PC-9 (cell line): ENCODE measurements at regions not wholly inside any gene's neighbourhood (a gene's known extent, or its start where the extent isn't known, plus 50 kb on each side); places are given as distances from the start of the nearest gene placed in this dataset.

Experiments used
- BruUV-seq: library from RNA; stranded (reverse); fragments of 400-500 nt; replicated peaks from 2 replicates; lab custom pipeline; 2021; lab: Mats Ljungman, UMichigan
- CTCF ChIA-PET: fragments of 300-600 bp; sonication (Branson Sonifier 250); formaldehyde crosslinking; loops from one replicate; lab custom pipeline; 2022; ENCODE audit warnings: antibody characterized with exemption; lab: Charles Lee
- POLR2A ChIA-PET: fragments of 300-600 bp; sonication (Branson Sonifier 250); formaldehyde crosslinking; loops from one replicate; lab custom pipeline; 2022; ENCODE audit warnings: antibody characterized with exemption; ENCODE audit not compliant: unreplicated experiment; lab: Charles Lee
- DNase-seq, 2 experiments: peaks; one replicate each; pipeline versions ENCODE4 v3.0.0 to v3.0.0-alpha.2; 2015 to 2022; ENCODE audit warnings: mixed read lengths in 1 of 2
- H2AFZ ChIP-seq: fragments of 200-600 bp; sonication (generic); 2 replicates; pipeline ENCODE4 v1.8.1; 2017; ENCODE audit warnings: antibody characterized with exemption
- H3F3A ChIP-seq: fragments of 200-600 bp; sonication (generic); 2 replicates; pipeline ENCODE4 v1.8.1; 2017; ENCODE audit warnings: antibody characterized with exemption, mild to moderate bottlenecking, low read depth; ENCODE audit not compliant: insufficient read depth
- H3K27ac ChIP-seq: fragments of 200-600 bp; sonication (generic); 2 replicates; pipeline ENCODE4 v1.6.1; 2016; ENCODE audit warnings: mixed run types
- H3K27me3 ChIP-seq: fragments of 200-600 bp; sonication (generic); 2 replicates; pipeline ENCODE4 v1.6.1; 2016; ENCODE audit warnings: low read depth, mixed run types; ENCODE audit not compliant: insufficient read depth
- H3K36me3 ChIP-seq: fragments of 200-600 bp; sonication (generic); 2 replicates; pipeline ENCODE4 v1.6.1; 2016; ENCODE audit warnings: low read depth, mixed run types
- H3K4me1 ChIP-seq: fragments of 200-600 bp; sonication (generic); replicated peaks from 2 replicates; pipeline ENCODE4 v1.6.1; 2016; ENCODE audit warnings: mixed run types; ENCODE audit not compliant: insufficient read depth
- H3K4me2 ChIP-seq: fragments of 200-600 bp; sonication (generic); 2 replicates; pipeline ENCODE4 v1.6.1; 2017; ENCODE audit warnings: mixed run types
- H3K4me3 ChIP-seq: fragments of 200-600 bp; sonication (generic); 2 replicates; pipeline ENCODE4 v1.6.1; 2016; ENCODE audit warnings: mixed run types
- H3K79me2 ChIP-seq: fragments of 200-600 bp; sonication (generic); 2 replicates; pipeline ENCODE4 v1.6.1; 2017; ENCODE audit warnings: low read depth, mixed run types
- H3K9me2 ChIP-seq: fragments of 200-600 bp; sonication (generic); 2 replicates; pipeline ENCODE4 v1.8.1; 2017; ENCODE audit warnings: mild to moderate bottlenecking; ENCODE audit not compliant: insufficient read depth
- H3K9me3 ChIP-seq: fragments of 200-600 bp; sonication (generic); 2 replicates; pipeline ENCODE4 v1.8.1; 2016; ENCODE audit warnings: low read depth; ENCODE audit not compliant: insufficient read depth
- H4K20me1 ChIP-seq: fragments of 200-600 bp; sonication (generic); 2 replicates; pipeline ENCODE4 v1.8.1; 2017; ENCODE audit not compliant: insufficient read depth
- CTCF ChIP-seq: fragments of 200-600 bp; sonication (generic); conservative IDR thresholded peaks from 2 replicates; pipeline ENCODE4 v1.6.1; 2017; ENCODE audit warnings: mixed run types, antibody characterized with exemption, mild to moderate bottlenecking, moderate library complexity
- EZH2 ChIP-seq: fragments of 200-600 bp; sonication (generic); IDR thresholded peaks from 2 replicates; pipeline ENCODE4 v1.8.0; 2017; ENCODE audit warnings: antibody characterized with exemption, low read depth
- intact Hi-C: fragments of 100-400 bp; cut with micrococcal nuclease; formaldehyde crosslinking; loops from one replicate; pipeline ENCODE4 v1.10.0; 2022; ENCODE audit not compliant: unreplicated experiment

- Histone ChIP-seq H3K4me1 (peaks cover 15% of the 10 kb centered on the region), H3K4me2 (no peak overlapping the region), H3K27ac (no peak overlapping the region), H3K27me3 (no peaks in the 10 kb centered on the region), H3K79me2 (no peaks in the 10 kb centered on the region), H3K36me3 (no peaks in the 10 kb centered on the region), H3K9me2 (no peaks in the 10 kb centered on the region), H2AFZ (no peak overlapping the region), H3F3A (peaks cover 5% of the 10 kb centered on the region; the same call in 1 of the 2 replicates), H3K4me3 (no peak overlapping the region), H3K9me3 (no peaks in the 10 kb centered on the region), H4K20me1 (no peaks in the 10 kb centered on the region)
- CTCF ChIA-PET, result no interaction called here
- BruUV-seq, result no TSS peak
- POLR2A ChIA-PET, result interaction anchor here (0.6 kb wide), 1 partner anchor 52 kb away, joined by 4 read pairs; no protein-coding TSS in a partner anchor
- no peak for DNase-seq
- intact Hi-C loops, result no loop called here
- no peak for TF ChIP-seq CTCF
- TF ChIP-seq EZH2, result no peak
Measured at GRCh38 chr3:127037021-127037400, 54.1 kb downstream of the PLXNA1 start.

GRCh38 chr3:127037418-127037841 lies 54.5 kb downstream of the PLXNA1 start:
- ChIA-PET POLR2A (no interaction called here), CTCF (no interaction called here)
- Histone ChIP-seq H3K36me3 (no peaks in the 10 kb centered on the region), H3K4me3 (no peak overlapping the region), H3K27me3 (no peaks in the 10 kb centered on the region), H4K20me1 (no peaks in the 10 kb centered on the region), H3K9me2 (no peaks in the 10 kb centered on the region), H3K4me1 (peaks cover 15% of the 10 kb centered on the region), H2AFZ (no peak overlapping the region), H3K9me3 (no peaks in the 10 kb centered on the region), H3F3A (peaks cover 5% of the 10 kb centered on the region; the same call in 1 of the 2 replicates), H3K27ac (no peak overlapping the region), H3K4me2 (no peak overlapping the region), H3K79me2 (no peaks in the 10 kb centered on the region)
- TF ChIP-seq EZH2, result no peak
- no peak for TF ChIP-seq CTCF
- no peak for DNase-seq
- intact Hi-C loops, result no loop called here
- no TSS peak for BruUV-seq

GRCh38 chr3:127037971-127038446 lies 55.1 kb downstream of the PLXNA1 start:
- no peaks in the 10 kb centered on the region for H3K79me2 ChIP-seq
- CTCF ChIA-PET, result no interaction called here
- H3K9me3 ChIP-seq, result no peaks in the 10 kb centered on the region
- no peak overlapping the region for H3K4me2 ChIP-seq
- no peak overlapping the region for H3K4me3 ChIP-seq
- peaks cover 5% of the 10 kb centered on the region; the same call in 1 of the 2 replicates for H3F3A ChIP-seq
- H3K36me3 ChIP-seq, result no peaks in the 10 kb centered on the region
- no peak for DNase-seq
- no TSS peak for BruUV-seq
- no peak for TF ChIP-seq EZH2
- intact Hi-C loops, result no loop called here
- H4K20me1 ChIP-seq, result no peaks in the 10 kb centered on the region
- no peak overlapping the region for H2AFZ ChIP-seq
- no peaks in the 10 kb centered on the region for H3K9me2 ChIP-seq
- no peaks in the 10 kb centered on the region for H3K27me3 ChIP-seq
- POLR2A ChIA-PET, result no interaction called here
- no peak overlapping the region for H3K27ac ChIP-seq
- H3K4me1 ChIP-seq, result peaks cover 21% of the 10 kb centered on the region

- Histone ChIP-seq H3K79me2 (no peaks in the 10 kb centered on the region), H3K9me3 (no peaks in the 10 kb centered on the region), H3K4me1 (peaks cover 26% of the 10 kb centered on the region), H3K4me3 (no peak overlapping the region), H3F3A (peaks cover 5% of the 10 kb centered on the region; the same call in 1 of the 2 replicates), H3K36me3 (no peaks in the 10 kb centered on the region), H3K9me2 (no peaks in the 10 kb centered on the region), H3K4me2 (no peak overlapping the region), H3K27me3 (no peaks in the 10 kb centered on the region), H2AFZ (no peak overlapping the region), H4K20me1 (no peaks in the 10 kb centered on the region), H3K27ac (no peak overlapping the region)
- no peak for TF ChIP-seq CTCF
- TF ChIP-seq EZH2, result no peak
- CTCF ChIA-PET, result no interaction called here
- no TSS peak for BruUV-seq
- intact Hi-C loops, result no loop called here
- DNase-seq, result no peak
- POLR2A ChIA-PET, result no interaction called here
Measured at GRCh38 chr3:127038466-127038865, 55.6 kb downstream of the PLXNA1 start.
